ENCODE measurements at regions not wholly inside any gene's neighbourhood (a gene's known extent, or its start where the extent isn't known, plus 50 kb on each side); places are given as distances from the start of the nearest gene placed in this dataset.

DNA sequence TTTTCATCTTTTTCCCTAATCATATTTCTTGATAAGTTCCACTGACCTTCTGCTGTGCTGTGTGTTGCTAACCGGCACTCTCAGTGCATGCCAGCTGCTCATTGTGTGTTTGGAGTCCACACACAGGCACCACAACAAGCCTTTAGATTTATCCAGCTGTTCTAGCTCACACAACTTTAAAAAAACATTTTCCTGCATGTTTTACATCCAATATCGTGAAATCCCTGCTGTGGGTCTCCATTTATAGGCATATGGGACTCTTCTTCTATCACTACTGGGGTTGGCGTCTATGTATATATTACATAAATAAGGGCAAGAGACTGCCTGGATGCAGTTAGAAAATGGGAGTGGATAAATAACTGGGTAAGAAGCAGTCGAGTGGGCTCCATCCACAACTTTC, 183.6 kb upstream of the ADARB2 start:
- DNase-seq, result no peak

DNA sequence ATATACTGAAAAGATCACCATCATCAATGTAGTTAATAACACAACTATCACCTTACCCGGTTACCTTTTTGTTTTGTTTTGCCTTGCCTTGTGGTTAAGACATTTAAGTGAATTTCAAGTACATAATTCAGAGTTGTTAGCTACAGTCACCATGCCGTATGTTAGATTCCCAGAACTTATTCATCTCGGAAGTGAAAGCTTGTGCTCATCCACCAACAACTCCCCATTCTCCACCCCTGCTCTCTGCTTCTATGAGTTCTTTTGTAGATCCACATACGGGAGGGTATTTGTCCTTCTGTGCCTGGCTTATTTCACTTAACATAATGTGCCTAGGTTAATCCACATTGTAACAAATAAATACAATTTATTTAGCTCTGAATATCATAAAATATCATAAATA, 182.8 kb upstream of the ADARB2 start:
- DNase-seq, result no peak

DNA sequence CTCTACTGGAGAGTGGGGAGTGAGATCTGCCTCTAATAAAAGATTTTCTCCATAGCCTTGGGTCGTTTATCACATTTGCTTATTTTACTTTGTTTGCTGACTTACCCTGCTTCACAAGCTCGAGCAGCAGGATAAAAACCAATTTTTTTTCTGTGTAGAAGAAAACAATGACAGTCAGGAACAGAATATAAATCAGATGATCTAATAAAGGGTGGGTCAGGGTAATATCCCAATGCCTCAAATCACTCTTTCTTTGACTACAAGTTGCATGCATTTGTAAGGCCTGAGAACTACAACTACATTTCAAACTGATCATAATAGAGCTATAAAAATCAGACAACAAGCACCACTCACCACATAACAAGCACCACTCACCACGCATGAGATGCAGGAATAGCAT, 174.4 kb upstream of the ADARB2 start:
- no peak for DNase-seq

DNA sequence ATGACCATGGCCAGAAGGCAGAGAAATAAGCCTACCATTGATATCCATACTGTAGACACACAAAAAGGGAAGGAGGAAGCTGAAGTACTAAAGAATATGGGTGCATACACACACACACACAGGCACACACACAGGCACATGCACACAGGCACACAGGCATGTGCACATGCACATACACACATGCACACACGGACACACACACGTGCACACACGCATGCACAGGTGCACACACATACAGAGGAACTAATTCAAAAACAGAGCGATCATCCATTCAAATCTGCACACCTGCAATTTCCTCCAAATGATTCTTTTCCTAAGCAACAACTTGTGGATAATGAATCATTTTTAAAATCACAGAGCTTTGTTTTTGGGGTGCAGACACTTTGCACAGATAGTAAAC, 166.7 kb upstream of the ADARB2 start:
- no peak for DNase-seq

DNA sequence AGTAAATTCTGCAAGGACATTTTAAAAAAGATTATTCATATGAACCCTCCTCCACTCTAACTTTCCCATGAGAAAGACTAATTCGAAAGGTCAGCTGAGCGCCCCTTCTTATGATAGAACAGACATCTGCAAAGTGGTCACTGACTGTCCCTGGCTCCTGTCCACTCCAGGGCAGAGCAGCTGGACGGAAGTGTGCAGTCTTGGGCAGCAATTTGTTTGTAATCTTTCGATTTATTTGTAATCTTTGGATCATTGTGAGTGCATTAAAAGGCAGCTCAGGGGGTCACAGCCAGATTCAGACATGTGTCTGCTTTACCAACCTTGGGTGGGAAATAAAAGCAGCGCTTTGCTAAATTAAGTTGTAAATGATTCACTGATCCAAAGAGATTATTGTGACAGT, 158.8 kb upstream of the ADARB2 start:
- no peak for DNase-seq

DNA sequence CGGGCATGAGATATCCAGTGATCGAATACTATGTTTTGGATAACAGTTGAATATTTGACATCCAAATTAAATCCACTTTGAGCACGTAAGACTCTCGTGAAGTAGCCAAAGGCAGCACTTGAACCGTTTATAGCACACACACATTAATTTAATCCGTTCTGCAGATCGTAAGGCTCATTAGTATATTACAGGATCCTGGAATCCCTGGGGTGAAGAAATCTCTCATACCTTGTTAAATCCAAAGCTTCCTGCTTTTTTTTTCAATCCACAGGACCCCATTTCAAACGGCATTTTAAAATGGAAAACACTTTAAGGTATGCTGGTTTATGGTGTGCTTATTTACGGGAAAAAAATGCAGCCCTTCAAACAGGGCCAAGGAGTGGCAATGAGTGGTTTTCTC, 158.4 kb upstream of the ADARB2 start:
- no peak for DNase-seq

DNA sequence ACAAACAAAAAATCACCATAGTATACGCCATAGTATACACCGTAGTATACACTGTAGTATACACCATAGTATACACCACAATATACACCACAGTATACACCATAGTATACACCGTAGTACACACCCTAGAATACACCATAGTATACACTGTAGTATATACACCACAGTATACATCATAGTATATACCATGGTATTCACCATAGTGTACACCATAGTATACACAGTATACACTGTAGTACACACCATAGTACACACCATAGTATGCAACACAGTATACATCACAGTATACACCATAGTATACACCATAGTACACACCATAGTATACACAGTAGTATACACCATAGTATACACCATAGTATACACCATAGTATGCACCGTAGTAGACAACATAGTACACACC, 157.6 kb upstream of the ADARB2 start:
- no peak for DNase-seq

DNA sequence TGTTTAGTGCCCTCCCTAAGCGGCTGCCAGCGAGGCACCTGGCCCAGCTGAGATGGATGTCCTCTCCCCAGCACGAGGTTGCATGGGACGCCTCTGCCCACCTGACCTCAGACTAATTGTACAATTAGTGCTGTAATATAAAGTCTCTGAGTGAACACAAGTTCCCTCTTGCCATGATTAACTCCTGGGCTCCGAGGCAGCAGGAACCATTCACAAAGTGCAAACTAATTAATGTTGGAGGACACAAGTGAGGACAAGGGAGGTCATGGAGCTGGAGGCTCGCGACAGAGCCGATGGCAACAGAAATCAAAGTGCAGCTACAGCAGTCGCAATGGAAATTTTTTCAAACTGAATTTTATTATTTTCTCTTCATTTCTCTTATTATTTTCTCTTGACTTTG, 156.6 kb upstream of the ADARB2 start:
- no peak for DNase-seq

DNA sequence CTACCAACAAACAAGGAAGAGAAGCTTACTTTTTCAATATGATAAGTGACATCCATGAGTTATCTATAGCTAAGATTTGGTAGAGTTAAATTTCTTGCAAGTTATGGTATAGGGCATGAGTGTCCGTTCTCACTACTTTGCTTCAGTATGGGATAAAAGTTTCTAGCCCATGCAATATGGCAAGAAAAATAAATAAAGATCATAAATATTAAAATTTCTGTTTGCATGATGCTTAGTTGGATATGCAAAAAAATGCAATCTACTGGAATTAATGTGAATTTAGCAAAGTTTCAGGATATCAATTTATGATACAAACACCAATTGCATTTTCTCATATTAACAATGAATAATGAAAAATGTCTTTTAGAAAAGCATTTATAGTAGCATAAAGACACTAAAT, 148.7 kb upstream of the ADARB2 start:
- no peak for DNase-seq

DNA sequence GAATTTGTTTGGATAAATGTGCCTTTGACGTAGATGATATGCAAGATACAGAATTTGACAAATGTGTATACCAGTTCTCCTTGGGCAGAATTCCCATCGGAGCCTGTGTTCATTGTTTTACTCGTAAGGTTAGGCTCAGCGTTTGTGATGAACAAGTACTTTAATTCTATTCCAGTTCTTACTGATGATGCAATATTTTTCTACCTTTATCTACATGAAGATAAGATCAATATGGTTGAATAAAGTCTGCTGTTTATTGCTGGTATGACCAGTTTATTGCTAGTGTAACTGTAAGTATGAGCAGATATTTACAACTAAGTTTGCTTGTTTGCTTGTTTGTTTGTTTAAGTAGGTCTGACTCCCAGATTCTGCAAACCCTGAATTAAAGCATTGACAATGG, 145.4 kb upstream of the ADARB2 start:
- DNase-seq, result no peak

DNA sequence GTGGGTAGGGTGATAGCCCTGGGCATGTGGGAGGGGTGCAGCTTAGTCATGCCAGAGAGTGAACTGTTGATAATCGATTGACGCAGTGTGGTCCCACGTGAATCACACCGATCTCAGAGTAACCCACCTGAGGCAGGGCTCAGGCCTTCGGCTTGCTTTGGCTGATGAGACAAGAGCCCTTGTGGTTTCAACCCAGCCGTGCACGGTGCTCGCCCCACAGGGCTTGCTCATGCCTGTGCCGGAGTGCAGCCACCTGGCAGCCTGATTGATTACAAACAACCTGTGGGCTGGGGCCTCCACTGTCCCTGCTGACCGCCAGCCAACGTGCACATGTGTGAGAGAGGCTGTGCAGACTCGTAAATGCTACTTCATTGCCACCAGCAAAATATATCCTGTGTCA, 144.9 kb upstream of the ADARB2 start:
- no peak for DNase-seq

DNA sequence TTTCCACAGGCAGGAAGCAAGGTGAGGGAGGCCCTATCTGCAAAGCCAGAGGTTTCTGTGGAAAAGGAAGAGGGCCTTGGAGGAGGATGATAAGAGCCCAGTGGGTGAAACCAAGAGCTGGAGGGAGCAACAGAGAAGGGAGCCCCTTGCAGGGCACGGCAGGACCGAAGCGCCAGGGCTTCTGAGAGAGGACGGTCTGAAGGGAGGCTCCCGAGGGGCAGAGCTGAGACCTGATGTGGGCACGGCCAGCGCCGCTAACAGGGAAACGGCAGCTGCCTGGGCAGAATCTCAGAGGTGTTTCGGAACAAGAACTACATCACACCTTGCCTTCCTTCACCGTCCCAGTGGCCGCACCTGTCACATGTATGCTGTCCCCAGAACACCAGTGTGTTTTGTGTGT, 144.3 kb upstream of the ADARB2 start:
- DNase-seq, result no peak

DNA sequence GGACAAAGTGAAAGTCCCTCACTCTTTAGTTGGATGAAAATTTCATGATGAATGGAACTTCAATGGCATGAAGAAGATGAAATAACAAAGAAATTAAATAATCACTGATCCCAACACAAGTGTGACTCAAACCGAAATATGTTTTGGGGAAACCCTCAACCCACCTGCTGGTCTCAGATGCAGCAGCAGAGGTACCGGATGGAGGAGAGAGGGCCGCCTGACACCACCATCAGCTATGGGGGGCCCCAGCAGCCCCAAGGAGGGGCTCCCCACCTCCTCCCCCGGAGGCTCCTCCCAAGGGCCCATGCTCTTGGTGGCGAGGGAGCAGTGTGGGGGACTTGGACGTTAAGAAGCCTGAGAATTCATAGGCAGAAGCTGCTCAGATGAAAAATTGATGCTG, 137.2 kb upstream of the ADARB2 start:
- no peak for DNase-seq

DNA sequence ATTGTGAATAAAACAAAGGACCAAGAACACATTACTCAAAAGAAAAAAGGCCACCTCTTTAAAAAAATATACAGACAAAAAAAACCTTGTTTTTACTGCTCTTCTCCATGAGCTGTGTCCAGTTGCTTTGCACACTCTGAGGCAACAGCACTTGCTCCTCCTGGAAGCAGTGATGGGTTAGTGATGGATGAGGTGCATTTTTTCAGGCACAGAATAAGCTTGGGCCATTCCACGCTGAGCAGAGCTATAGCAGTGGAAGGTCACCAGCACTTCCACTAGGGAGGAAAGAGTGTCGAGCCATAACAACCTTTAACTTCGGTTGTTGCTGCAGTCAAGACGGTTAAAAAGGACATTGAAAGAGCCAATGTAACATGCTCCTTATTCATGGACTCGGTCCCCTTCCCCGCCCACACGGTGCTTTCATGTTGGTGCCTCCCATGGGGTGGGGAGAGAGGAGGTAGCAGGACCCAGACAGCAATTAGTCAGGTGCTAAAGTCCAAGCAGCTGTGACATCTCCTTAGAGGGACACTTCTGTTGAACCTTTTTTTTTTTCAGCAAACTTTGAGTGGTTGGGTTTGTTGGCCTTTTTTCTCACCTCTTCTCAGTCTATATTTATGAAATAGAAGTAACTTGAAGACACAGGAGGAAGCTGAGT, 136.5 kb upstream of the ADARB2 start:
- no peak for DNase-seq

DNA sequence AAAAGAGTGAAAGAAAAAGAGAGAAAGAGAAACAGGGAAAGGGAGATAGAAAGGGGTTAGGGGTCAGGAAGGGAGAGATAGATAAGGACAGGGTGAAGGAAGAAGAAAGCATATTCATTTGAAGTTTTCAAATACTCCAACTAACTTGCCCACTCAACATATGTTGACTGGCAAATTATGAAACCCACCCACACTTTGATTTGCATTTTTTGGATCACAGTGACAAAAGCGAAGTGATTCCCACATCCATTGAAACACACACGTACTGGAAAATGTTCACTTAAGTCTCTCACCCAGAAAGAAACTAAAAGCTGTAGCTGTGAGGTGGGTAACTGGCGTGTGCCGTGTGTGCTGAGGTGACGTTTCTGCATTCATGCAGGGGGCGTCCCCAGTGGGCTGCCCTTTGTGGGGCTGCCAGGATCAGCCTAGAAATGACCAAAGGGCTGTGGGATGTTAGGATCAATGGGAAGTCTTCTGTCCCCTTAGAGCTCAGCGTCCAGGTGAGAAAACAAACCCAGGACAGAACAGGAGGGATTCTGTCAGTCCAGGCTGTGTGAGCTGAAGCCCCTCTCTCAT, 134.9 kb upstream of the ADARB2 start:
- DNase-seq, result peak in 5 of 58 donors; percentile 4 to 29 (median 14)

DNA sequence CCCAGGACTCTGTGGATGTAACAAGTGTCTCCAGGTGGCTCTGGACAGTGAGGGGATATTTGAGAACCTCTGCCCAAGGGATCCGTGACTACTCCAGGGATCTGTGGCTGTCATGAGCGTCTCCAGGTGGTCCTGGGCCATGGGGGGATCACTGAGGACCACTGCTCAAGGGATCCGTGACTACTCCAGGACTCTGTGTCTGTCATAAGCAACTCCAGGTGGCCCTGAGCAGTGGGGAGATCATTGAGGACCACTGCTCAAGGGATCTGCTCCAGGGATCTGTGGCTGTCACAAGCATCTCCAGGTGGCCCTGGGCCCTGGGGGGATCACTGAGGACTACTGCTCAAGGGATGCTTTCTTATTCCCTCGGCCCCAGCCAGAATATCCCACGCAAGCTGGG, 133.2 kb upstream of the ADARB2 start:
- no peak for DNase-seq

DNA sequence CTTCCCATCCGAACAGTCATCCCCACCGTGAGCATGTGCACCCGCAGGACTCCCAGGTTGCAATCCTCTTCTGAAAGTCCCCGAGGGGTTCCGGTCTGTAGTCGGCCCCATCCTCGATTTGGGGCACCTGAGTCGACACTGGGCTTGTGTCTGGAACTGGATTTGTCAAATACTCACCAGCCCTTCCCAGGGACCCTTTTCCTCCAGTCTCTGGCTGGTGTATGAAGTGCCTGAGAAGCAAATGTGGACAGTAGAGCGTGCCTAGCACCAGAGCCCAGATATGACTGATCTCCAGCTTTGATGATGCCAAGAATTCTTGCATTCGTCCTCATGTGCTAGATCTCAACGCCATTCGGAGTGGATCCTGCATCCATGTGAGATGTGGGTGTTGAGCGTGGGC, 132.5 kb upstream of the ADARB2 start:
- DNase-seq, result no peak

DNA sequence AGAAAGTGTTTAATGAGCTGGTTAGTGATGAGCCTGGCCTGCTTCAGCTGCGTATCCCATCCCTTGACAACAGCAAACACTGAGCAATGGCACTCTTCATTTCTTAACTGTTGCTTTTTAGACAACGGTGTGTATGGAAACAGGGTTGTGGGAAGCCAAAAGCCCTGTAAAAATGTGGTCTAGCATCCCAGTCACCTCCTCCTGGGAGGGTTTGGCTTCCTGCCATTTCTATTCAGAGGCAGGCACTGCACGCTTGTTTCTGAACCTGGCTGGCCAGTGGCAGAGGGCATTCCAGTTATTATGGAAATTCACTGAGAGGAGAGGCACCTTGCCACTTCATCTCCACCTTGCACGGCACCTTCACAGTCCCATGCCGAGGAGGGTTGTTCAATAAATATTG, 123.0 kb upstream of the ADARB2 start:
- peak in 1 of 58 donors; percentile 1 for DNase-seq

DNA sequence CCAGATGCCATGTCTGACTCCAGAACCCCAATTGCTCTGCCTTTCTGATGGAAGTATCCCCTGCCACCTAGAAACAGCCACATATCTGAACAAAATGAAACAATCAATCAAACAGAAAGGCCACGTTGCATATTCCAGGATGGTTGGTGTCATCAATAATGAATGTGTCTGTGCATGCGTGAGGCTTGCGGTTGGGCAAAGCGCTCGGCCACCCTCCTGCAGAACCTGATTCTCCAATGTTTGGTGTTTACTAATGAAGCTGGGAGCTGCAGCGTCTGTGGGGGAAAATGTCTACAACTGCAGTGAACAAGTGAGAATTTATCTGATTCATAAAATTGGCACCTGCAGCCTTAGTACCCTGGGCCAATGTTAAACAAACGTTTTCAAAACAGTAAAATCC, 121.2 kb upstream of the ADARB2 start:
- no peak for DNase-seq

DNA sequence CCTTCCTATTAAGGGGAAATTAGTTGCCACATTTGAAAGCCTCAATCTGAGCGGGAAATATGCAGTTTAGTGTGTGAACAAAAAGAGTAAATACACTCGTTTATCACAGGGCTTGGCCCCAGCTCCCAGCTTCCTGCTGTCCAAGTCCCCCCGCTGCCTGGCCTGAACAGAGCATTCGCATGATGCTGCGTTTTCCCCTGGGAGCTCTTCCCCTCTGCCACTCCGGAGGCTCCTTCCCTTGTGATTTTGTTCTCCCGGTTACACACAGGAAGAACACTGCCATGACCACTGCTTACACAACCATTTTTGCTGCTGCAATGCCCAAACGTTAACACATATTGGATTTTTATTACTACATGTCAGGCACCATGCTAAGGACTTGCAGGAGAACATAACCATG, 120.7 kb upstream of the ADARB2 start:
- DNase-seq, result no peak

DNA sequence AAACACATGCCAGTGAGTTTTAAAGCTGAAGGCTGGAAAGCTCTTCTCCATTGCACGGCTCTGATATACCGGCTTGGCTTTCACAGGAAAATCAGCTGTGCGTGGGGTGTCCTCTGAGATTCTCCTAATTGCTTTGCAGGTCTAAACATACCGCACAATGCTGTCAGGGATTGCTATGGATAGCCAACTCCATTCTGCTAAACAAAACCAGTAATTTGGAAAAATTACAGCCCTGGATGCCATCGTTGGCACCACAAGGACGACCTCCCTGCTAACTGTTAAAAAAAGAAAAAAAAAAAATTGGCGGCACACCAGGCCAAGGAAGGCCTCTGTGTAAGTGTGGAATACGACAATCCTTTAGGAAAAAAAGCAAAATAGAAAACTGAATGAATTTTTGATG, 118.6 kb upstream of the ADARB2 start:
- DNase-seq, result no peak

DNA sequence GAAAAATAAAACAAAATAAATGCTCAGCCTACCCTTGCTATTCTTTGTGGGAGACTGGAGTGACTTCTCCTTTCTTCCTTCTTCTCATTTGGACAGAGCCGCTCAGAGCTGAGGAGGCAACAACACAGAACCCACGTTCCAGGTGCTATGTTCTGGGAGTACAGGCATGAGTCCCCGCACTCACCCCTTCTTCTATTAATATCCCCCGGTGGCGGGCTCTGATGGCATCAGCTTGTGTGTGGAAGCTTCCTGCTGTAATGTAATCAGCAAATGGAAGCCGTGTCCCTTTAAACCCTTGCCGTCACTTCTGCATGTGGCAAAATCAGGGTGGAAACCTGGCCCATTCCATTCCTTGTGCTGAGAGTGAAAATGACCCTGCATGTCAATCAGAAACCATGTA, 116.9 kb upstream of the ADARB2 start:
- DNase-seq, result no peak

DNA sequence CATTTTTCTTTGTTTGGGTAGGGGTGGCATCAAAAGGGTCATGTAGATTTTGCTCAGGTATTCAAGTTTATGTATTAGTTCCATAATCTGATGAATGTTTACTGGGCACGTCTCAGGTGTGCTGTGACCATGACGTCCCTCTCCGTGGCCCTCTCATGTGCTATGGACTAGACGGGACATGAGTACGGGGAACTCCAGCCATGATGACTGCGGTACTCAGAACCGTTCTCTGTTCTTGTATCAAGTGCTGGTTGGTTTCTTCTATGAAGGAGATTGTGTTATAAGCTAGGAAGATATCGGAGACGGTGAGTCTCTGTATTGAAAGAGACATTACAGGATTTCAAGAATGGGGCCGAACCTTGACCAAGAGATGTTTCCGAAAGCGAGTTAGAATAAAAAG, 116.5 kb upstream of the ADARB2 start:
- DNase-seq, result no peak

DNA sequence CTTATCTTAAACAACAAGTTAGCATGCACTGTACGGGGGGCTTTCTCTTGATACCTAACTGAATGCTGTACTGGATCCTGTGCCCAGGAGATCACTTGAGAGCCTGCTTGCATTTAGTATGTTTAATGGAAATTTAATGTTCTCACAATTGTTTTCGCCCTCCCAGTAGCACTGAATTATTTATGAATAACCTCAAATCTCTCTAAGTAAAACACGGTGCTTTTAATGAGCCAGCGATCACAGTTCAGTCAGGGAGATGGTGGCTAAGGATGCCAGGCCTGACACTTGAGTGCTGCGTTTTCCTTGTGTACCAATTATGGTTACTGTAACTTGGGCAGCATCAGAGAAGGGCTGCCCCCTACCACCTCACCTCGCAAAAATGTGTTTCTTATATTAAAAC, 115.5 kb upstream of the ADARB2 start:
- DNase-seq, result no peak

Data from anterior cingulate cortex (tissue), 58 donors.